ENCODE measurements at regions not wholly inside any gene's neighbourhood (a gene's known extent, or its start where the extent isn't known, plus 50 kb on each side); places are given as distances from the start of the nearest gene placed in this dataset.

DNA sequence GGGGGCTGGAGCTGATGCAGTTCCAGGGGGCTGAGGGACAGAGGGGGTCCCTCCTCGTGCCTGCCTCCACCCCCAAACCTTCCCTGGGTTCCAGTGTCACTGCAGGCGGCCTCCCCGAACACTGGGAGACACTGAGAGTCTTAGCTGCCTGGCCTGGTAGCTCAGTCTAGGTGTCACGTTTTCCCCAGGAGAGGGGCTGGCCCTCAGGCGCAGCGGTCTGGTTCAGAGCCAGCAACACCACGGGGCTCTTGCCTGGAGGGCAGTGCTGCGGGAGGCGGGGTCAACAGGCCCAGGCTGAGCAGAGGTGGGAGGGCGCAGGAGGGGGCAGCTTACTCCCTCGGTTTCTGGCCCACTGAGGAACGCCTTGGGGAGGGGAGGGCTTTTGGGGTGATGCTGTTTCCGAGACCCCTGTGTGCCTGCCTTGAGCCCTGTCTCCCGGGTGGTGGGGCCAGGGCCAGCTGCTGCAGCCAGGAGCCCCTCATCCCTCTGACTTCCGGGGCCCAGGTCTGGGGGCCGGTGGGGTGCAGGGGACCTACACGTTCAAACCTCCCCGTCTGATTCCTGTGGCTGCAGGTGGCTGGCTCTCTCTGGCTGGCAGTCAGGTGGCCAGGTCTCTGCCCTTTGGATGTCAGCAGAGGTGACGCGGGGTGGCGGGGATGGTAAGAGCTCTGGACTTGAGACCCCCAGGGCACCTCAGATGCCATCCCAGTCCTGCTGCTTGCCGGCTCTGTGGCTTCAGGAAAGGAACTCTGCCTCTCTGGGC lies 89.3 kb upstream of the GSE1 start (continued):
- TF ChIP-seq, protein P1, sequence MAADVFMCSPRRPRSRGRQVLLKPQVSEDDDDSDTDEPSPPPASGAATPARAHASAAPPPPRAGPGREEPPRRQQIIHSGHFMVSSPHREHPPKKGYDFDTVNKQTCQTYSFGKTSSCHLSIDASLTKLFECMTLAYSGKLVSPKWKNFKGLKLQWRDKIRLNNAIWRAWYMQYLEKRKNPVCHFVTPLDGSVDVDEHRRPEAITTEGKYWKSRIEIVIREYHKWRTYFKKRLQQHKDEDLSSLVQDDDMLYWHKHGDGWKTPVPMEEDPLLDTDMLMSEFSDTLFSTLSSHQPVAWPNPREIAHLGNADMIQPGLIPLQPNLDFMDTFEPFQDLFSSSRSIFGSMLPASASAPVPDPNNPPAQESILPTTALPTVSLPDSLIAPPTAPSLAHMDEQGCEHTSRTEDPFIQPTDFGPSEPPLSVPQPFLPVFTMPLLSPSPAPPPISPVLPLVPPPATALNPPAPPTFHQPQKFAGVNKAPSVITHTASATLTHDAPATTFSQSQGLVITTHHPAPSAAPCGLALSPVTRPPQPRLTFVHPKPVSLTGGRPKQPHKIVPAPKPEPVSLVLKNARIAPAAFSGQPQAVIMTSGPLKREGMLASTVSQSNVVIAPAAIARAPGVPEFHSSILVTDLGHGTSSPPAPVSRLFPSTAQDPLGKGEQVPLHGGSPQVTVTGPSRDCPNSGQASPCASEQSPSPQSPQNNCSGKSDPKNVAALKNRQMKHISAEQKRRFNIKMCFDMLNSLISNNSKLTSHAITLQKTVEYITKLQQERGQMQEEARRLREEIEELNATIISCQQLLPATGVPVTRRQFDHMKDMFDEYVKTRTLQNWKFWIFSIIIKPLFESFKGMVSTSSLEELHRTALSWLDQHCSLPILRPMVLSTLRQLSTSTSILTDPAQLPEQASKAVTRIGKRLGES (CRISPR knock-in tag; IDR thresholded peaks at IDR 0.05; ENCODE audit: borderline replicate concordance): no peak
- TF ChIP-seq HDAC1 (CRISPR knock-in tag; IDR thresholded peaks at IDR 0.05) (peak; percentile 79), TSC22D2 (CRISPR knock-in tag; IDR thresholded peaks at IDR 0.05; ENCODE audit: borderline replicate concordance) (no peak), ZNF891 (CRISPR knock-in tag; IDR thresholded peaks at IDR 0.05) (peak; percentile 64; the same call in 1 of the 2 replicates), TAF1 (CRISPR knock-in tag; IDR thresholded peaks at IDR 0.05) (peak; percentile 39; the same call in 1 of the 2 replicates), ZNF33A (CRISPR knock-in tag; IDR thresholded peaks at IDR 0.05; ENCODE audit: borderline replicate concordance) (peak; percentile 26; the same call in 1 of the 2 replicates), ZFYVE20 (CRISPR knock-in tag; IDR thresholded peaks at IDR 0.05; ENCODE audit: borderline replicate concordance, low read depth) (no peak), ZNF558 (CRISPR knock-in tag; IDR thresholded peaks at IDR 0.05; ENCODE audit: borderline replicate concordance) (no peak), SAP130 (CRISPR knock-in tag; IDR thresholded peaks at IDR 0.05; ENCODE audit: low read depth) (peak; percentile 90), NPAS2 (CRISPR knock-in tag; IDR thresholded peaks at IDR 0.05; ENCODE audit: borderline replicate concordance) (no peak), SIX4 (CRISPR knock-in tag; IDR thresholded peaks at IDR 0.05) (no peak), SMC3 (IDR thresholded peaks at IDR 0.05; ENCODE audit: low read length) (no peak)
- TF ChIP-seq, protein P2, sequence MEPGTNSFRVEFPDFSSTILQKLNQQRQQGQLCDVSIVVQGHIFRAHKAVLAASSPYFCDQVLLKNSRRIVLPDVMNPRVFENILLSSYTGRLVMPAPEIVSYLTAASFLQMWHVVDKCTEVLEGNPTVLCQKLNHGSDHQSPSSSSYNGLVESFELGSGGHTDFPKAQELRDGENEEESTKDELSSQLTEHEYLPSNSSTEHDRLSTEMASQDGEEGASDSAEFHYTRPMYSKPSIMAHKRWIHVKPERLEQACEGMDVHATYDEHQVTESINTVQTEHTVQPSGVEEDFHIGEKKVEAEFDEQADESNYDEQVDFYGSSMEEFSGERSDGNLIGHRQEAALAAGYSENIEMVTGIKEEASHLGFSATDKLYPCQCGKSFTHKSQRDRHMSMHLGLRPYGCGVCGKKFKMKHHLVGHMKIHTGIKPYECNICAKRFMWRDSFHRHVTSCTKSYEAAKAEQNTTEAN (CRISPR knock-in tag; conservative IDR thresholded peaks at IDR 0.05): peak; percentile 46
- TF ChIP-seq, protein P3, sequence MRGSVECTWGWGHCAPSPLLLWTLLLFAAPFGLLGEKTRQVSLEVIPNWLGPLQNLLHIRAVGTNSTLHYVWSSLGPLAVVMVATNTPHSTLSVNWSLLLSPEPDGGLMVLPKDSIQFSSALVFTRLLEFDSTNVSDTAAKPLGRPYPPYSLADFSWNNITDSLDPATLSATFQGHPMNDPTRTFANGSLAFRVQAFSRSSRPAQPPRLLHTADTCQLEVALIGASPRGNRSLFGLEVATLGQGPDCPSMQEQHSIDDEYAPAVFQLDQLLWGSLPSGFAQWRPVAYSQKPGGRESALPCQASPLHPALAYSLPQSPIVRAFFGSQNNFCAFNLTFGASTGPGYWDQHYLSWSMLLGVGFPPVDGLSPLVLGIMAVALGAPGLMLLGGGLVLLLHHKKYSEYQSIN (CRISPR knock-in tag; IDR thresholded peaks at IDR 0.05; ENCODE audit: borderline replicate concordance): no peak
- TF ChIP-seq, protein P4, sequence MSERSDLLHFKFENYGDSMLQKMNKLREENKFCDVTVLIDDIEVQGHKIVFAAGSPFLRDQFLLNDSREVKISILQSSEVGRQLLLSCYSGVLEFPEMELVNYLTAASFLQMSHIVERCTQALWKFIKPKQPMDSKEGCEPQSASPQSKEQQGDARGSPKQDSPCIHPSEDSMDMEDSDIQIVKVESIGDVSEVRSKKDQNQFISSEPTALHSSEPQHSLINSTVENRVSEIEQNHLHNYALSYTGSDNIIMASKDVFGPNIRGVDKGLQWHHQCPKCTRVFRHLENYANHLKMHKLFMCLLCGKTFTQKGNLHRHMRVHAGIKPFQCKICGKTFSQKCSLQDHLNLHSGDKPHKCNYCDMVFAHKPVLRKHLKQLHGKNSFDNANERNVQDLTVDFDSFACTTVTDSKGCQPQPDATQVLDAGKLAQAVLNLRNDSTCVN (CRISPR knock-in tag; IDR thresholded peaks at IDR 0.05; ENCODE audit: borderline replicate concordance): no peak; the same call in 1 of the 2 replicates
- TF ChIP-seq, protein P5, sequence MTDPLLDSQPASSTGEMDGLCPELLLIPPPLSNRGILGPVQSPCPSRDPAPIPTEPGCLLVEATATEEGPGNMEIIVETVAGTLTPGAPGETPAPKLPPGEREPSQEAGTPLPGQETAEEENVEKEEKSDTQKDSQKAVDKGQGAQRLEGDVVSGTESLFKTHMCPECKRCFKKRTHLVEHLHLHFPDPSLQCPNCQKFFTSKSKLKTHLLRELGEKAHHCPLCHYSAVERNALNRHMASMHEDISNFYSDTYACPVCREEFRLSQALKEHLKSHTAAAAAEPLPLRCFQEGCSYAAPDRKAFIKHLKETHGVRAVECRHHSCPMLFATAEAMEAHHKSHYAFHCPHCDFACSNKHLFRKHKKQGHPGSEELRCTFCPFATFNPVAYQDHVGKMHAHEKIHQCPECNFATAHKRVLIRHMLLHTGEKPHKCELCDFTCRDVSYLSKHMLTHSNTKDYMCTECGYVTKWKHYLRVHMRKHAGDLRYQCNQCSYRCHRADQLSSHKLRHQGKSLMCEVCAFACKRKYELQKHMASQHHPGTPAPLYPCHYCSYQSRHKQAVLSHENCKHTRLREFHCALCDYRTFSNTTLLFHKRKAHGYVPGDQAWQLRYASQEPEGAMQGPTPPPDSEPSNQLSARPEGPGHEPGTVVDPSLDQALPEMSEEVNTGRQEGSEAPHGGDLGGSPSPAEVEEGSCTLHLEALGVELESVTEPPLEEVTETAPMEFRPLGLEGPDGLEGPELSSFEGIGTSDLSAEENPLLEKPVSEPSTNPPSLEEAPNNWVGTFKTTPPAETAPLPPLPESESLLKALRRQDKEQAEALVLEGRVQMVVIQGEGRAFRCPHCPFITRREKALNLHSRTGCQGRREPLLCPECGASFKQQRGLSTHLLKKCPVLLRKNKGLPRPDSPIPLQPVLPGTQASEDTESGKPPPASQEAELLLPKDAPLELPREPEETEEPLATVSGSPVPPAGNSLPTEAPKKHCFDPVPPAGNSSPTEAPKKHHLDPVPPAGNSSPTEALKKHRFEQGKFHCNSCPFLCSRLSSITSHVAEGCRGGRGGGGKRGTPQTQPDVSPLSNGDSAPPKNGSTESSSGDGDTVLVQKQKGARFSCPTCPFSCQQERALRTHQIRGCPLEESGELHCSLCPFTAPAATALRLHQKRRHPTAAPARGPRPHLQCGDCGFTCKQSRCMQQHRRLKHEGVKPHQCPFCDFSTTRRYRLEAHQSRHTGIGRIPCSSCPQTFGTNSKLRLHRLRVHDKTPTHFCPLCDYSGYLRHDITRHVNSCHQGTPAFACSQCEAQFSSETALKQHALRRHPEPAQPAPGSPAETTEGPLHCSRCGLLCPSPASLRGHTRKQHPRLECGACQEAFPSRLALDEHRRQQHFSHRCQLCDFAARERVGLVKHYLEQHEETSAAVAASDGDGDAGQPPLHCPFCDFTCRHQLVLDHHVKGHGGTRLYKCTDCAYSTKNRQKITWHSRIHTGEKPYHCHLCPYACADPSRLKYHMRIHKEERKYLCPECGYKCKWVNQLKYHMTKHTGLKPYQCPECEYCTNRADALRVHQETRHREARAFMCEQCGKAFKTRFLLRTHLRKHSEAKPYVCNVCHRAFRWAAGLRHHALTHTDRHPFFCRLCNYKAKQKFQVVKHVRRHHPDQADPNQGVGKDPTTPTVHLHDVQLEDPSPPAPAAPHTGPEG (CRISPR knock-in tag; IDR thresholded peaks at IDR 0.05): 0 out of 2 replicates have a peak, but pooled peaks have one; percentile 46
